DOHH2 (cell line): ENCODE measurements at regions not wholly inside any gene's neighbourhood (a gene's known extent, or its start where the extent isn't known, plus 50 kb on each side); places are given as distances from the start of the nearest gene placed in this dataset.

Source experiments
- H3F3A ChIP-seq: fragments of 200-600 bp; sonication (generic), shearing (Covaris generic); 2 replicates; pipeline ENCODE4 v1.6.0; 2016; ENCODE audit warnings: antibody characterized with exemption, mild to moderate bottlenecking; ENCODE audit not compliant: control insufficient read depth, insufficient read depth
- H3K27ac ChIP-seq: fragments of 200-600 bp; sonication (generic); 2 replicates; pipeline ENCODE4 v1.5.1; 2014; ENCODE audit warnings: low read depth, mild to moderate bottlenecking, low read length, moderate library complexity
- H3K27me3 ChIP-seq: fragments of 200-600 bp; sonication (generic); 2 replicates; pipeline ENCODE4 v1.6.1; 2014; ENCODE audit warnings: mild to moderate bottlenecking, low read length, mixed read lengths; ENCODE audit not compliant: control insufficient read depth
- H3K36me3 ChIP-seq: fragments of 200-600 bp; sonication (generic); 2 replicates; pipeline ENCODE4 v1.6.1; 2014; ENCODE audit warnings: mild to moderate bottlenecking, low read length, moderate library complexity, mixed read lengths; ENCODE audit not compliant: control insufficient read depth
- H3K4me1 ChIP-seq: fragments of 200-600 bp; sonication (generic); 2 replicates; pipeline ENCODE4 v1.6.1; 2014; ENCODE audit warnings: mild to moderate bottlenecking, low read length, mixed read lengths; ENCODE audit not compliant: control insufficient read depth
- H3K4me2 ChIP-seq: fragments of 200-600 bp; sonication (generic); 2 replicates; pipeline ENCODE4 v1.6.0; 2014; ENCODE audit warnings: mild to moderate bottlenecking, low read length, moderate library complexity
- H3K4me3 ChIP-seq: fragments of 200-600 bp; sonication (generic); 2 replicates; pipeline ENCODE4 v1.5.1; 2014; ENCODE audit warnings: mild to moderate bottlenecking, low read length, mixed read lengths
- H3K79me2 ChIP-seq: fragments of 200-600 bp; sonication (generic); 2 replicates; pipeline ENCODE4 v1.6.1; 2014; ENCODE audit warnings: mild to moderate bottlenecking, low read length, mixed read lengths; ENCODE audit not compliant: control insufficient read depth
- H3K9me2 ChIP-seq: fragments of 200-600 bp; sonication (generic); replicated peaks from 2 replicates; pipeline ENCODE4 v1.6.1; 2014; ENCODE audit warnings: mild to moderate bottlenecking, low read length, mixed read lengths; ENCODE audit not compliant: control insufficient read depth
- H3K9me3 ChIP-seq: fragments of 200-600 bp; sonication (generic); 2 replicates; pipeline ENCODE4 v1.6.1; 2014; ENCODE audit warnings: antibody characterized with exemption, low read length, mixed read lengths; ENCODE audit not compliant: control insufficient read depth, insufficient read depth
- H4K20me1 ChIP-seq: fragments of 200-600 bp; sonication (generic); 2 replicates; pipeline ENCODE4 v1.6.0; 2014; ENCODE audit warnings: low read depth, mild to moderate bottlenecking, antibody characterized with exemption, low read length, moderate library complexity; ENCODE audit not compliant: control insufficient read depth, insufficient read depth
- EZH2phosphoT487 ChIP-seq: fragments of 200-600 bp; sonication (generic); IDR thresholded peaks from 2 replicates; pipeline ENCODE4 v1.6.1; 2017; ENCODE audit warnings: borderline replicate concordance, mild to moderate bottlenecking, antibody characterized with exemption, low read length, moderate library complexity, mixed read lengths
- TF ChIP-seq, protein P1 (sequence below): fragments of 200-600 bp; sonication (generic); IDR thresholded peaks from one replicate; pipeline ENCODE4 v1.5.1; 2014; ENCODE audit warnings: antibody characterized with exemption, mild to moderate bottlenecking, low read depth, low read length; ENCODE audit not compliant: poor library complexity, severe bottlenecking

DNA sequence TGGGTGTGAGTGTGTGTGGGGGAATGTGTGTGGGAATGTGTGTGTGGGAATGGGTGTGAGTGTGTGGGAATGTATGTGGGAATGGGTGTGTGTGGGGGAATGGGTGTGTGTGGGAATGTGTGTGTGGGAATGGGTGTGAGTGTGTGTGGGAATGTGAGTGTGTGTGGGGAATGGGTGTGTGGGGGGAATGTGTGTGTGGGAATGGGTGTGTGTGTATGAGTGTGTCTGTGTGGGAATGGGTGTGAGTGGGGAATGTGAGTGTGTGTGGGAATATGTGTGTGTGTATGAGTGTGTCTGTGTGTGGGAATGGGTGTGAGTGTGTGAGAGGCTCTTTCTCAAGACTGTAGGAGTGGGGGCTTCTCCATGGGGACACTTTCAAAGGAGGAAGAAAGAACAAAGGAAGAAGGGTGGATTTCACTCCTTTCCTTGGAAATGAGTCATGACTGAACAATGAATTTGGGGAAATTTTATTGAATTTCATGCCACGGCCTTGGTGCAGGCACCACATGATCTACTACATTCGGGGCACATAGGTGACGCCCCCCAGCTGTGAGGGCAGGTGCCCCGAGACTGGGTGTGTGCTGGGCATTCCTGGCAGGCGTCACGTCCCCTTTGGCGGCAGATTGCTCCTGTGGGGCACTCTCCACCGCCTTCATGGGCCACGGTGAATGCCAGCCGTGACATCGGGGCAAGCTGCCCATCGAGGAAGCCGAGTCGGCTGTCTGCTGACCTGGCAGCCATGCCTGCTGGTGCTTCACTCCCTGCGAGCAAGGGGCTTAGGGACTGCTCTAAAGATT, 88.8 kb upstream of the INSIG1 start:
- Histone ChIP-seq H3K9me2 (no peaks in the 10 kb centered on the region), H3K4me1 (peaks cover 47% of the 10 kb centered on the region), H3K79me2 (no peaks in the 10 kb centered on the region), H3F3A (peaks cover 3% of the 10 kb centered on the region), H3K9me3 (peaks cover 7% of the 10 kb centered on the region; the same call in 1 of the 2 replicates), H3K36me3 (peaks cover 9% of the 10 kb centered on the region), H4K20me1 (no peaks in the 10 kb centered on the region), H3K4me3 (no peak overlapping the region), H3K27ac (no peak overlapping the region), H3K4me2 (no peak overlapping the region), H3K27me3 (no peaks in the 10 kb centered on the region)
- TF ChIP-seq, protein P1, sequence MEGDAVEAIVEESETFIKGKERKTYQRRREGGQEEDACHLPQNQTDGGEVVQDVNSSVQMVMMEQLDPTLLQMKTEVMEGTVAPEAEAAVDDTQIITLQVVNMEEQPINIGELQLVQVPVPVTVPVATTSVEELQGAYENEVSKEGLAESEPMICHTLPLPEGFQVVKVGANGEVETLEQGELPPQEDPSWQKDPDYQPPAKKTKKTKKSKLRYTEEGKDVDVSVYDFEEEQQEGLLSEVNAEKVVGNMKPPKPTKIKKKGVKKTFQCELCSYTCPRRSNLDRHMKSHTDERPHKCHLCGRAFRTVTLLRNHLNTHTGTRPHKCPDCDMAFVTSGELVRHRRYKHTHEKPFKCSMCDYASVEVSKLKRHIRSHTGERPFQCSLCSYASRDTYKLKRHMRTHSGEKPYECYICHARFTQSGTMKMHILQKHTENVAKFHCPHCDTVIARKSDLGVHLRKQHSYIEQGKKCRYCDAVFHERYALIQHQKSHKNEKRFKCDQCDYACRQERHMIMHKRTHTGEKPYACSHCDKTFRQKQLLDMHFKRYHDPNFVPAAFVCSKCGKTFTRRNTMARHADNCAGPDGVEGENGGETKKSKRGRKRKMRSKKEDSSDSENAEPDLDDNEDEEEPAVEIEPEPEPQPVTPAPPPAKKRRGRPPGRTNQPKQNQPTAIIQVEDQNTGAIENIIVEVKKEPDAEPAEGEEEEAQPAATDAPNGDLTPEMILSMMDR = no peak
- no peak for TF ChIP-seq EZH2phosphoT487

DNA sequence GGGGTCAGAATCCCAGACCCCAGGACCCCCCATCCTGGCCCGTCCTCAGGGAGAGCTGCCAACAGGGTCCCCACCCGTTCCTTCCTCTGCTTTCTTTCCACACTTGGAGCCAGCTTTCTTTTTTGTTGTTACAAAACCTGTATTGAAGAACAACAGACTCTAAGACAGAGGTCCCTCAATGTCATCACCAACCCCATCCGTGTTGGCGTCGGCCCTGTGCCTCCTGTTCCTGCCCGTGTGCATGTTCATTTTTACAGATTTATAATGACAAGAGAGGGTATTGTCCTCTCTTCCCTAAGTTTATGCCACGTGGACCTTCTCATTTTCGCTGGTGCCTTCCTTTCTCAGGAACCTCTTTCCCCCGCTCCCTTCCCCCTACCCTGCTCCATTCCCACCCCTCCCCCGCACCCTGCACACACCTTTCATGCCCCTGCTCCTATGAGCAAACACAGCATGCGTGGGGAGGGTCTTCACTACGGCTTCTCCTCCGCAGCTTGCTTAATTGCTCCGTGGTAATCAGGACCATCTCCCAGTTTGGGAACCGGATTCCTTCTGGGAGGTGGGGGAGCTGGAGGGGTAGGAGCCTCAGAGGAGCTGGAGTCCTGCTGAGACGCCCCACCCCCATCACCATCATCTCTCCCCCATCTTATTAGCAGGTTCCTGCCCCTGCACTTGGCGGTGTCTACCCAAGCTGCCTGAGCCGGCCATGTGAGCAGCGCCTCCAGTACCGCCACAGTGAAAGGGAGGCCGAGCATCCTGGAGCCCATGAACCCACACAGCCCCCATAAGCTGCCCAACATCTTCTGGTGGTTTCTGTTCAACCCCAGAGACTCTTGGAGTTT, 88.0 kb upstream of the INSIG1 start:
- Histone ChIP-seq H3F3A (peaks cover 3% of the 10 kb centered on the region), H3K79me2 (no peaks in the 10 kb centered on the region), H4K20me1 (no peaks in the 10 kb centered on the region), H3K4me1 (peaks cover 39% of the 10 kb centered on the region), H3K9me3 (peaks cover 2% of the 10 kb centered on the region; the same call in 1 of the 2 replicates), H3K27me3 (no peaks in the 10 kb centered on the region), H3K27ac (no peak overlapping the region), H3K36me3 (peaks cover 7% of the 10 kb centered on the region), H3K9me2 (no peaks in the 10 kb centered on the region), H3K4me3 (no peak overlapping the region), H3K4me2 (no peak overlapping the region)
- no peak for TF ChIP-seq EZH2phosphoT487
- TF ChIP-seq, protein P1 = no peak

DNA sequence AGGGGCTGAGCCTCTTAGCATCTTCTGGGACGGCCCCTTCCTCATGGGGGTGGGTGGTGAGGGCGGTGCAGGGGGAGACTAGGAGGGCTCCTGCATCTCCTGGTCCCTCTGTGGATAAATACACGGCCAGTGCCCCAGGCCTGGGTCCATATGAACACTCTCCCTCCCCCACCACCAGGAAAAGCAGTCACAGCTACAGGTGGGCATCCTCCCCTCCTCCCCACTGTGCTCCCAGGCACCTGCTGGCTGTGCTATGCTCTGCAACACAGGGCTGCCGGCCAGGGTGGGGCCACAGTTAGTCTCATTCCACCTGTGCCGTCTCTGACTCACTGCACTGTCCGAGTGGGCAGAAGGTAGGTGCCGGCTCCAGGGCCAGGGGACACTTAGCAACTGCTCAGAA, 87.3 kb upstream of the INSIG1 start:
- Histone ChIP-seq H3K27ac (no peak overlapping the region), H3K4me3 (no peak overlapping the region), H3K4me1 (peaks cover 32% of the 10 kb centered on the region), H3K27me3 (no peaks in the 10 kb centered on the region), H3K9me2 (no peaks in the 10 kb centered on the region), H3K79me2 (no peaks in the 10 kb centered on the region), H3F3A (peaks cover 3% of the 10 kb centered on the region), H3K9me3 (no peaks in the 10 kb centered on the region; the same call in 1 of the 2 replicates), H3K36me3 (peaks cover 6% of the 10 kb centered on the region), H3K4me2 (no peak overlapping the region), H4K20me1 (no peaks in the 10 kb centered on the region)
- no peak for TF ChIP-seq EZH2phosphoT487
- TF ChIP-seq, protein P1 = no peak
